Suppressor macrophage (primary cell): ENCODE measurements at regions not wholly inside any gene's neighbourhood (a gene's known extent, or its start where the extent isn't known, plus 50 kb on each side); places are given as distances from the start of the nearest gene placed in this dataset.
"Not testable (repeated sequence)": the region's sequence is repeated elsewhere in the genome, so short reads cannot be mapped to it uniquely, and the experiment has no call there.

Experiments used
- DNase-seq, 4 experiments: peaks; one replicate each; pipeline ENCODE4 v3.0.0-alpha.2; 2020 to 2022

DNA sequence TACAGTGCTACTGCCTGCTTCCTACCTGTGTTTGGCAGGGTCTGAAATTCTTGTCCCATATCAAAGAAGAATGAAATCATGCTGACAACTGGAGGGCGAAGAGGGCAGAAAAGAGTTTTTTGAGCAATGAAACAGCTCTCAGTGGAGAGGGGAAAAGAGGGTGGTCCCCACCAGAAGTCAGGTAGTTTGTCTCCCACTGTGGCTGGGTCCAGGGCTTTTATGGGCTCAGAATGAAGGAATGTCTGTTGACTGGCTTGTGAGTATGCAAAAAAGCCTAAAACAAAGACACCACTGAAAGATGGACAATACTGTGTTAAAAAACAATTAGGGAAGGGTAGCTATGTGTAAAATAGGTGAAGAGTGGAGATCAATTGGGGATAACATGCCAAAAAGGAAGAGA is 115.0 kb downstream of the ADAM29 start:
- DNase-seq: no peak

DNA sequence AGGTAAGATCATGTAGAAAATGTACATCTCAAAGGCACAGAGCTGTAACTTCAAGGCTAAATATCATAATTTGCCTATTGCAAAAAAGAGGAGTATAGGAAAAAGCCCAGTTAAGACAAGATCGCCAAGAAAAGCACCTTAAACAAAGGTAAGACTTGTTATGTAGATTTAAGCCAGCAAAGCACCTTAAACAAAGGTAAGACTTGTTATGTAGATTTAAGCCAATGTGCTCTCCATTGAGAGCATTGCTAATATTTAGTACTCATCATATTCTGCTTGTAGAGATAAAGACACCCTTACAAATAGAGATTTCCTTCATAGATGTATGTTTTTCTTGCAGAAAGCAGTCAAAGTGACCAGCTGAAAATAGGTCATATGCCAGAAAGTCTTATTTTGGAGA is 115.8 kb downstream of the ADAM29 start:
- DNase-seq: no peak

DNA sequence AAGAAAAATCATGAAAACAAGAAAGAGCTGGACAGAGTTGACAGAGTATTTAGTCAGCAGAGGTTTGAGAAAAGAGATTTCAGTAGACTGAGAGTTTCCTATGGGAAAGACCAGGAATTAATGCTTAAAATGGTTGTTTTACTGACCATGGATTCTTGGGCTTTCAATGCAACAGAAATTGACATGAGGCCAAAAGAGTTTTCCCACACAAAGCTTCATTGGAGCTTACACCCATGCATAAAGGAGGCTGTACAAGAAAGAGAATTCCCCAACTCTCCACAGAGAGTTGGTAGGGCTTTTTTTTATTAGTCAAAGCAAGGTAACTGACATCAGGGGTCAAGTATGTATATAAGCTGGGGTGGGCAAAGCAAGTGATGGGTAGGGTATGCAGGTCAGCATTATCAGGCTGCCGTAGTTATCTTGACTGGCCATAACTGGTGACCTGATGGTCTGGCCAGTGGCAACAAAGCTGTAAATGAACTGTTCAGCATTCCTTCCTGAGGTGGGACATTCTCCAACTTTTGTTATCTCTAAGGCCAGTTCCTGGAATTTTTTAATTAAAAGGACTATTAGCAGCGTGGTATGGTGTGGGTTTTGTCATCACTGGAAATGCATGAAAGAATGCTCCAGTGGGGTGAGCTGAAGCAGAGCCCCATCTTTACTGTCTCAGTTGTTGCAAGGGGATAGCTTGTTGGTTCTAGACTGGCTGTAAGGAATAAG is 117.0 kb downstream of the ADAM29 start:
- DNase-seq: no peak

DNA sequence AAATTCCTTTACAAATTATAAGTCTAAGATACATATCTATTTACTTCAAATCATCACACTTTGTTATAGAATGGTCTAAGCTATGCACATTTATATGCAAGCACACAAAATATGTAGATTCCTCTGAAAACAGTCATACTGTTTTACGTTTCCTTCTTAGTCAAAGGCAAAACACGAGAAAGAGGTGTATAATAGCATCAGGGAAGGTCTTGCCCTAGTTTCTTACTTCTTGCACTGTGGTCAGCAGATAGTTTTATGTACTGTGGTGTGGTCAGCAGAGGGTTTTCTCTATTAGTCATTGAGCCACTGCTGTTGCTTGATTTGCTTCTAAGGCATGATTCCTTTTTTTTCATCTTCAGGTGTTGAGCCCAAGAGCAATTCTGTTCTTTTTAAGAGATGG is 117.7 kb downstream of the ADAM29 start:
- no peak for DNase-seq

DNA sequence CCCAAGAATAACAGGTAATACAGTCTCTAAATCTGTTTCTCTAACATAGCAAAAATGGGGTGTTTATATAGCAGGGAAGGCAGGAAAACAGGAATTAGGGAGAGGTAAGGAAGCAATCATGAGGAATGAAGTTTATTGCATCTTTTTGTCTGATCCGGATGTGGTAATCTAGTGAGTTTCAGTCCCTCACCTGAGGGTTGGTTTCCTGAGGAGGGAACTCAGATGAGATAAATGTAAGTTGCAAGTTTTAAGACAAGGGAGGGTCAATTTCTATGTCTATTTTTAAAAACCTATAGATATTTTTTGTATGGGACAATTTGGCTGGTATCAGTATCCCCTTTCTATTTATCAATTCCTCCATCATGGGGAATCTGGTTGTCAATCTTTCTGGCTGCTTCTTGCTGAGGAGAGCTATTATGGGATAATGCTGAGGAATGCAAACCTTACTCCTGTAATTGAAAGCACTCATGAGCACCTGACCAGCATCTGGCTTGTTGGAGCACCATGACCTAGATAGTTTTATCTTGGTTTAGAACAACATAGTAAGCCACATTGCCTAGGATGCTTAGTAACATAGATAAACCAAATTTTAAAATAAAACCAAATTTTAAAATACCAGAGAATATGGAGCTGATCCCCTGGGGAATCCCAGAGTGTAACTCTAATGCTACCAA is 130.1 kb downstream of the ADAM29 start:
- no peak for DNase-seq

DNA sequence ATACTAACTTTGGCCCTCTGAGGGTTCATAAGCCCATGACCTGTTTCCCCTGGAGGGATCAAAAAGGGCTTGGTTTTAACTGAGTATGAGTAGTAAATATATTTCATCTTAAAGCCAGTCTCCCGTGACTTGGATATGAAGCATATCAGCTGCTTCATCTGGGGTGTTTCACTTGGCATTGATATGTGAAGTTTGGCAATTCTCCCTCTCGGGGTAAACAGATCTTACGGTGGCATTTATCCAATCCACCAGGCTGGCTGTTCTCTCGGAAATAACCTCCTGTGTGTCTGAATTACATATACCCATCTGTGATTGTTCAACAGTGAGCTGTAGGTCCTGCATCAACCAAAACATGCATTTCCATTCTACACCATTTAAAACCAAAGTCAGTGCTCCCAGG is 130.7 kb downstream of the ADAM29 start:
- no peak for DNase-seq

DNA sequence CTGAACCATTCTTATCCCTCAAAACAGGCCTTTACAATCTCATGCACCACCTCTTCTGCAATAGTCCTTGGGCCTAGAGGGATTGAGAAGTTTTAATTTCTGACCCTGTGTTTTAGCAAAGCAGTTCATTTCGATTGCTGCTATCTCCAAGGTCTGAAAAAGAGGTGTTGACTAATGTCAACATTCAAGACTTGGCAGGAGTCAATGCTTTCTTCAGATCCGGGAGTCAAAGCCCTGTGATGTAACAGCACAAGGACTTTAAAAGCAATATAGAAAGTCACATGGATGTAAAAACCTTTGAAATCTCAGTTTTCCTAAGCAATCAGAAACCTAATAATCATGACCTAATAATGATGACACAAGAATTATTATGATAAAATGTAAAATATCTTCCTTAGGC is 133.8 kb downstream of the ADAM29 start:
- no peak for DNase-seq

DNA sequence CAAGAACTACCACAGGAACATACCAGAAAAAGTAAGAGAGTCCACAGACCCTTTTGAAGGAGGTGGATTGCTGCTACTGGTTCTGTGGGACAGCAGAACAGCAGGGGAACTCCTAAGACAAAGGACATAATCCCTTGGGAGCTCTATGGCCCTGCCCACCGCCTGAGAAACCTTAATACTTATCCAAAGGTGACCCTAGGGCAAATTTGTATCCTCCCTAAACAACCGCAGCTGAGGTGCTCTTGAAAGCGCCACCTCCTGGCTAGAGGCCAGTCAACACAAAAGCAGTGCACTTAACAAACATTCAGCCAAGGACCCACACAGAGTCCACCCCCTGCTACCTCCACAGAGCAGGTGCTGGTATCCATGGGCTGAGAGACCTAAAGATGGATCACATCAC is 136.8 kb downstream of the ADAM29 start:
- DNase-seq: no peak

DNA sequence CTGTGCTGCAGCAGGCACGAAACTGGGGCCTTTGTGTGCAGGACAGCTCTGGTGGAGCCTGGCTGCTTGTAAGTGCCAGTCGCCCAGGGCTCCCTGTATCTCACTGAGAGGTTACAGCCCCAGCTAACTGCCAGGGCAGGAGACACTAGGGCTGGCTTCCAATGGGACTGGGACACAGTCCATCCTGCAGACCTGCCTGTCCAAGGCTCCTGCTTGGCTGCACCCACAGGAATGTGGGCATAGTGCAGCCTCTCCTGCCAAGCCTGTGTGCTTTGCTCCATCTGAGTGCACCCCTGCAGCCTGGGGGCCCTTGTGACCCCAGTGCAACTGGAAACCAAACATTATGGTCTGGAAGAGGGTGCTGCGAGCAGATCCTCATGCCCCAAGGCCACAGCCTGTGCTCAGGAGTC is 144.0 kb downstream of the ADAM29 start:
- no peak for DNase-seq

DNA sequence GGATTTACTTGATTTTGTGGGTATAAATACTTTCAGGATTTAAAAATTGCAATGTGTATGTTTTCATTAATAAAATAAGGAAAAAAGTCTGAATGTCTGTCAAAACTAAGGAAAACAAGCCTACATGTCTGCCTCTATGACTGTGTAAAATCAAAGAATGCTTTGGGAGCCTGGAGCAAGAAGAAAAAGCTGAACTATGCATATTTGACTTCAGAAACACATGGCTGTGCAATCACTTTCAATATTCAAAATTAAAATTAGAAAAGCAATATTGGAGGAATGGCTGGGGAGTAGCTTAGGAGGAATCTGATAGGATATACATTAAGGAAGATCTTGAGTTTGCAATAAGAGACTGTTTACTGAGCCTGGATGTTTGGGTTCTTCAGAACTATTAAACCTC is 147.1 kb downstream of the ADAM29 start:
- no peak for DNase-seq

DNA sequence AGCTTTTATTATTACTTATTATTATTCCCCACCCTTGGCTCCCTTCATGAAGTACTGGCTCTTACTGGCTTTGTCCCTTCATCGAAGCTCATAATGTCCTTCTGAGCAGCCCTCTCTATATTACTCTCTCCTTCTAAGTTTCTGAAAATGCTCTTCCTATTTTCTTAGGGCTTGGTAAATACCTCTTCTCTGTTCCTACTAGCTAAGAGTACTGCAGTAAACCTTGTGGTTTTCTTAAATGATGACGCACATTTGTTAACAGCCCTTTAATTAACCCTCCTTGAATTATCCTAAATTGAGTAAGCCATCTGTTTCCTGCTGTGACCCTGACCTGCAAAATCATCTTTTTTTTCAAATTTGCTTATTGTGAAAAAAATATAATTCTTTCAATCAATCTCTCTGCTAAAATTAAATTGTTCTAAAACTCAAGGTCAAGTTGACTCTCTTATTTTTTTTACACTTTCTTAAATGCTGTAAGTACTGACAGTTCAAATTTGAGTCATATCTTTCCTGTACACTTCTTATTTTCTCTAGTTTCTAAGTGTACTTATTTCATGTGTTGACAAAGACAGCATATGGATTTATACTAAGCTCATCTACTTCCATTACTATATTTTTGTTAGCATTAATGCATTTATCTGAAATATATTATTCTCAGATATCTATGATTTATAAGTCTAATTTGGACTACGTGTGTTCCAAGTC is 148.9 kb downstream of the ADAM29 start:
- no peak for DNase-seq

DNA sequence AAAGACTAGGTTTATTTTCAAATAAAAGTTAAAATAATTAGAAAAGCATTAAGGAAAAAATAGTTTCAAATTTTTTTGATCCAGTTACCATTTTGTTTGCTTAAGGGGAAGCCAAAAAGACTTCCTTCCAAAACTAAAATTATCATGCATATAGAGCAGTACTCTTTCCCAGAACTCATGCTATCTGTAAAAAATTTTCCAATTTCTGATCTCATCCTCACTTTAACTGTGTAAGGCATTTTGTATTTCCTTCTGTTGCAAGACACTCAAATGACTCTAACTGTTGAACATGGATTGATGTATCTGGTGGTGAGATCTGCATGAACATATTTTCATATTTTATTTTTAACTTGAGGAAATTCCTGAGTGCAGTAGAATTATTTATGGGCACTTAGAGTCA is 150.1 kb downstream of the ADAM29 start:
- no peak for DNase-seq

DNA sequence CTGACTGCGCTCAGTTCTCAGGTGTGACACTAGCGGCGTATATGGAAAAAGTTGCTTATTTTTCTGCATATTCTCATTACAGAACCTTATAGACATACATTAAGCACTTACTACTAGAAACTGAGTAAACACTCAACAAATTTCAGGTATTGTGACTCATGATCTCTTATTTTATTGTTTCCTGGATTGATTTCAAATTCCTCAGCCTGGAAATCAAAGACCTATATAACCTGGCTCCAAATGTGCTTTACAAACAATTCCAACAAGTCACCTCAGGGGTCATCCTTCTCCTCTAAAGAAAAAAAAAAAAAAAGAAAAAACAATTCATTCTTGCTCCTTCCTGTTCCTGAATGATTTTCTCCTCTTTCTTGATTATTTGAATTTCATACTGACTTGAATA is 152.3 kb downstream of the ADAM29 start:
- no peak for DNase-seq

DNA sequence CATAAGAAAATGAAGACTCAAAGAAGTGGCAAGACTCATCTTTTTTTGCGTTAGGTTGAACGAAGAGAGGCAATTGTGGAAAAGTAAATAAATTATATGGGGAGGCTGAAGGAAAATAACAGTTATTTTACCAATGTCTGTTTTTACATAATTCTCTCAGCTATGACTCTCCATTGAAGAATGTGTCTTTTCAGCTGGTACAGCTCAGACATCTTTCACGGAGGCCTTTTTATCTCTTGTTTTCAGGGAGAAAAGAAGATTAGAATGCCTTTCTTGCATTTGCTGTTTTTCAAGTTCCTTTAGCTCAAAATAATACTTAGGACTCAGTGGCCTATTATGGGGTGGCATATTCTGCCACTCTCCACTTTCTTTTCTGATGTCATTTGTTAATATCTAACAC is 153.0 kb downstream of the ADAM29 start:
- no peak for DNase-seq

DNA sequence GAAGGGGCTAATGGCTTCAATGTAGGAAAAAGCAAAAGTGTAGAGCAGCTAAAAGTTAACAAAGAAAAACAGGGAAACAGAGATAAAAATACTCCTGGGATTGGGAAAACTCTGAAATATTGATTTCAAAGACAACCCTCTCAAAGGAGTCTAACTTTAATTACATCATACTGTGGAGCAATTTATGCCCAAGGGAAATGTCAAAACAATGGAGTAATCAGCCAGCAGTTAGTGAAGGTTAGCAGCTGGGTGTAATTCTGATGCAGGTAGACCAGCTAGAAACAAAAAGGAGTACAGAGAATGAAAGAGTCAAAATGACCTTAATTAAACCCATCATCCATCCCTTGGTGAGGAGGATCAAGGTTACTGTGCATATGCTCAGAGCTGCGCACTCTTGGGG is 169.0 kb downstream of the ADAM29 start:
- no peak for DNase-seq

DNA sequence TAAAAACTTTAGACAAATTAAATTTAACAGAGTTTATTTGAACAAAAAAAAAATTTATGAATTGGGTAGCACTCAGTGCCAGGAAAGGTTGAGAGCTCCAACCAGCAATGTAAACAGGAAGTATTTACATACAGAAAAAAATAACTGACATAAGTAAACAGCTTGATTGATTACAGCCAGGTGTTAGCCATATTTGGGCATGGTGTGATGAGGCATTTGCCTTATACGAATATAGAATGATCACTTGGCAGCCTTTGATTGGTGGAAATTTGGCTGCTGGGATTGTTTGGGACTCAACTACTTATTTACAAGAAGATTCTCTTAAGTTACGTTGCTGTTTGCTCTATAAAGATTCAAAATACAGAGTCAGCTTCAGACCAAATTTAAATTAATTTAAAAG is 172.0 kb downstream of the ADAM29 start:
- DNase-seq: no peak

DNA sequence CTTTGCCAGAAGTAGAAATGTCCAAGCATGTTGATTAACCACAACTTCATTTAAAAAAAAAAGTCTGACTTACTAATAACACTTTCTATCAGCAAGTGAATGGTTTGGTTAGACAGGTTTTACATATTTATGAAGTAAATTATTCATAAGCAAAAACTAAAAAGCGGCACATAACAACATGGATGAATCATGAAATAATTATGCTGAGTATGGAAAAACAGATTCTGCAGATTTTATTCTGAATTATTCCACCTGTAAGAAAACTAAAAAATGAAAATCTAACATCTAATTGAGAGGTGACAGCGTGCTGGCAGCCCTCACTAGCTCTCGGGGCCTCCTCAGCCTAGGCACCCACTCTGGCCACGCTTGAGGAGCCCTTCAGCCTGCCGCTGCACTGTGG is 173.5 kb downstream of the ADAM29 start:
- no peak for DNase-seq

DNA sequence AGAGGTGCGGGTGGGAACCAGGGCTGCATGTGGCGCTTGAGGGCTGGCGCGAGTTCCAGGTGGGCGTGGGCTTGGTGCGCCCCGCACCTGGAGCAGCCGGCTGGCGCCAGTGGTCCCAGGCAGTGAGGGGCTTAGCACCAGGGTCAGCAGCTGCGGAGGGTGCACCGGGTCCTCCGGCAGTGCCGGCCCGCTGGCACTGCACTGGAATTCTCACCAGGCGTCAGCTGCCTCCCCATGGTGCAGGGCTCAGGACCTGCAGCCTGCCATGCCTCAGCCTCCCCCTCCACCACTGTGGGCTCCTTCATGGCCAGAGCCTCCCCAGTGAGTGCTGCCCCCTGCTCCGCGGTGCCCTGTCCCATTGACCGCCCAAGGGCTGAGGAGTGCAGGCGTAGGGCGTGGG is 174.0 kb downstream of the ADAM29 start:
- DNase-seq: no peak

DNA sequence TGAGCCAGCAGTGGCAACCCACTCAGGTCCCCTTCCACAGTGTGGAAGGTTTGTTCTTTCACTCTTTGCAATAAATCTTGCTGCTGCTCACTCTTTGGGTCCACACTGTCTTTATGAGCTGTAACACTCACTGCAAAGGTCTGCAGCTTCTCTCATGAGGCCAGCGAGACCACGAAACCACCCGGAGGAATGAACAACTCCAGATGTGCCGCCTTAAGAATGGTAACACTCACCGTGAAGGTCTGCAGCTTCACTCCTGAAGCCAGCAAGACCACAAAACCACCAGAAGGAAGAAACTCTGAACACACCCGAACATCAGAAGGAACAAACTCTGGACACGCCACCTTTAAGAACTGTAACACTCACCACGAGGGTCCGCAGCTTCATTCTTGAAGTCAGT is 174.9 kb downstream of the ADAM29 start:
- not testable (repeated sequence) for DNase-seq

DNA sequence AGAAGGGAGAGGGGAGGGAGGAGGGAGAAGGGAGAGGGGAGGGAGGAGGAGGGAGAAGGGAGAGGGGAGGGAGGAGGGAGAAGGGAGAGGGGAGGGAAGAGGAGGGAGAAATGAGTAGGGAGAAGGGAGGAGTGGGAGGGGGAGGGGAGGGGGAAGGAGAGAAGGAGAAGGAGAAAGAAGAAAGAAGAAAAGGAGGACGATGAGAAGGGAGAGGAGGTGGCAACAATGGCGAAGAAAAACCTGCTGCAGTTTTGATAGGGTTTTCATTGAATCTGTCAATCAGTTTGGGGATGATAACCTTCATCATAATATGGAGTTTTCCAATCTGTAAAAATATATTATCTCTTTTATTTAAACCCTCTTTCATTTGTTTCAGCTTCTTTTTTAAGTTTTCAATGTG is 185.2 kb downstream of the ADAM29 start:
- DNase-seq: no peak

DNA sequence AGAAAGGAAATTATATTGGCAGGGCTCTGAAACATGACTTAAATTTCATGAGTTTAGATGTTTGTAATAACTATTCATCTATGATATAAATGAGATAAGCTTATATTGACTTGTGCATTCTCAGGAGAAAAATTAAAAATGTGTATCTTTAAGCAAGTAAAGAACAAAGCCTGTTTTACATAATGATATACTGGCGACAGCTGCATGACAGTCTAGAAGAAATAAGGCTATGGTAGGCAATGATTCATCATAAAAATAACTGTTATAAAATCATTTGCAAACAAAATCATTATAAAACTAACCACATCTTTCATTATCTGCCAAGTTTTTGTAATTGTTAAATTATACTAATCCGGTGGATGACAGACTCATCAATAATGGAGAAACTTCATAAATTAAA is 188.1 kb downstream of the ADAM29 start:
- DNase-seq: no peak

DNA sequence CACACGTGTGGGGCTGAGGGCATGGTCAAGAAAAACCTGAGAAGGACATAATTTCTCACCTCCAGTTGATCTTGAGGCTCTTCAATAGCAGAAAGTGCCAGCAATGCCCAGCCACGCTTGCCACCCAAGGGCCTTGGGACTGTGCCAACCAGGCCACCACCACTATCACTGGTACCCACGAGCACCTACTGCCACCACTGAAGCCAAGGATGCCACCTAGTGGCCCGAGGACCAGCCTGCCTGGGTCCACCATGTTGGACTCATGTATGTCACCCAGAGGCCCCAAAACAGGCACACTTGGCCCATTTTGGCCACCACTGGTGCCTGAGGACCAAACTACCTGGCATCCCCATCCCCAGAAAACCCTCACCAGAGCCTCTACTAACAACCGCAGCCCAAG is 191.8 kb downstream of the ADAM29 start:
- DNase-seq: no peak

DNA sequence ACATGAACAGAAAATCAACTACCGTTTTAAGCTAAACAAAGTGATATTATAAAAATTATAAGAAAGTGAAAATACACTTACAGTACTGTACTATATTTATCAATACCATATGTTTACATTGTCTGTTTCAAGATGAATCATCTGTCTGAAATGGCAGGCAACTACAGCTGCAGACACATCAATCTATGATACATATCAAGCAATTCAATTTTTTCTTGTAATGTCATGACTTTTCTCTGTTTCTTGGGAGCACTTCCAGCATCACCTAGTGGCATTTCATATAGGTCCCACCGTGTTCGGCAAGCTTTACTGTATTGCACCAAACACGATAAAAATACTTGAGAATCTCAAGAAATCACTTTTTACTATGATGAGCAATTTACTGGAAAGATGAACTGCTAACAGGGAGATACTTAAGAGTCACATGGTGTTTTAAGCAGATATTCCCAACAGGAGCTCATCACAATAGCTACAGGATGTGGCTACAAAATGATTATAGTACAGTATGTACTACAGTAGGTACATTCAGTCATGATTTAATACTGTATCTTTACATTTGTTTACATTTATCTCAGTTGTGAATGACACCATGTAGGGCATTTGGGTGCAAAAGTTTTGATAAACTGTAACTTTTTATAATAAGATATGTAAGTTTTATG is 207.4 kb downstream of the ADAM29 start:
- DNase-seq: no peak

DNA sequence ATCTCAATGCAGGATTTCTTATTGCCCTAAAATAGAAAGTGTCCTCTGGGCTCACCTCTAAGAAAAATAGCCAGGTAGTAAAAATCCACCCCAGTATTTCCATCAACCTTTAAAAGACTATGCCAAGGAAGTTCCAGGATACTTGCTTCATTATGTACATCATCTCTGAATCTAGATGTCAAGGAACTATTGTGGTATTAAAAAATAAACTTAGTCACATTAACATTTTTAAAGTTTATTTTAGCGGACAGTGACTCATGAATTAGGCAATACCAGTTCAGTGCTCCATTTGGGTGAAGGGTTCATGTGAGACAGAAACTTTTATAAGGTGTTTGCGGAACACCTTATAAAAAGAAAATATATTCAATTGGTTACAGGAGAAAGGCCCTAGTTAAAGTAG is 209.2 kb downstream of the ADAM29 start:
- DNase-seq: no peak
